ENCODE measurements at regions not wholly inside any gene's neighbourhood (a gene's known extent, or its start where the extent isn't known, plus 50 kb on each side); places are given as distances from the start of the nearest gene placed in this dataset.
"Not testable (repeated sequence)": the region's sequence is repeated elsewhere in the genome, so short reads cannot be mapped to it uniquely, and the experiment has no call there.

GRCh38 chr2:40579247-40579646, 127.4 kb upstream of the SLC8A1 start:
- ATAC-seq: no peak

- no peak for ATAC-seq
These were observed 132.5 kb upstream of the SLC8A1 start for GRCh38 chr2:40584432-40584831.

GRCh38 chr2:40591774-40592173, 139.9 kb upstream of the SLC8A1 start:
- ATAC-seq: no peak

GRCh38 chr2:40592218-40592617, 140.3 kb upstream of the SLC8A1 start:
- no peak for ATAC-seq

- no peak for ATAC-seq
These were observed 155.0 kb upstream of the SLC8A1 start for GRCh38 chr2:40606862-40607261.

GRCh38 chr2:40611196-40611595, 159.3 kb upstream of the SLC8A1 start:
- no peak for ATAC-seq

- no peak for ATAC-seq
These were observed 174.0 kb upstream of the SLC8A1 start for GRCh38 chr2:40625849-40626248.

- ATAC-seq: no peak
These were observed 176.7 kb upstream of the SLC8A1 start for GRCh38 chr2:40628556-40628955.

GRCh38 chr2:40629768-40630434, 178.0 kb upstream of the SLC8A1 start:
- no peak for ATAC-seq

- no peak for ATAC-seq
These were observed 187.4 kb upstream of the SLC8A1 start for GRCh38 chr2:40639320-40639719.

- ATAC-seq: no peak
These were observed 190.3 kb upstream of the SLC8A1 start for GRCh38 chr2:40642237-40642636.

GRCh38 chr2:40642726-40643125, 190.8 kb upstream of the SLC8A1 start:
- no peak for ATAC-seq

GRCh38 chr2:40646642-40647041, 194.8 kb upstream of the SLC8A1 start:
- ATAC-seq: no peak

- no peak for ATAC-seq
These were observed 200.3 kb upstream of the SLC8A1 start for GRCh38 chr2:40652155-40652554.

- ATAC-seq: no peak
These were observed 201.9 kb upstream of the SLC8A1 start for GRCh38 chr2:40653829-40654228.

GRCh38 chr2:40654346-40654745, 202.5 kb upstream of the SLC8A1 start:
- ATAC-seq: no peak

- ATAC-seq: no peak
These were observed 207.1 kb upstream of the SLC8A1 start for GRCh38 chr2:40658941-40659340.

GRCh38 chr2:40665493-40666232, 213.8 kb upstream of the SLC8A1 start:
- ATAC-seq: no peak

GRCh38 chr2:40666398-40666797, 214.5 kb upstream of the SLC8A1 start:
- no peak for ATAC-seq

GRCh38 chr2:40668425-40668824, 216.5 kb upstream of the SLC8A1 start:
- ATAC-seq: no peak

GRCh38 chr2:40676134-40676790, 224.4 kb upstream of the SLC8A1 start:
- not testable (repeated sequence) for ATAC-seq

- peak; percentile 51 to 76 for ATAC-seq
These were observed 228.7 kb upstream of the SLC8A1 start for GRCh38 chr2:40680547-40680946.

- ATAC-seq: no peak
These were observed 238.1 kb upstream of the SLC8A1 start for GRCh38 chr2:40690036-40690435.

- no peak for ATAC-seq
These were observed 238.6 kb upstream of the SLC8A1 start for GRCh38 chr2:40690525-40690924.
